GM12878 (cell line): ENCODE measurements at regions not wholly inside any gene's neighbourhood (a gene's known extent, or its start where the extent isn't known, plus 50 kb on each side); places are given as distances from the start of the nearest gene placed in this dataset.

ENCODE experiments used
- ATAC-seq: fragments of 200-7000 bp; cut with Tn5 transposase; 3 replicates; pipeline ENCODE4 v1.9.1; 2020; ENCODE audit warnings: mild to moderate bottlenecking, moderate library complexity
- BruUV-seq: library from RNA; stranded (reverse); fragments of 400-500 nt; replicated peaks from 2 replicates; lab custom pipeline; 2021; lab: Mats Ljungman, UMichigan
- CTCF ChIA-PET: fragments of 300-600 bp; sonication (Branson Sonifier 250); formaldehyde crosslinking; extraction: SDS; loops from one replicate; lab custom pipeline; 2021; ENCODE audit warnings: inconsistent platforms; lab: Yijun Ruan, JAX
- POLR2A ChIA-PET: fragments of 350-600 bp; formaldehyde crosslinking; extraction: SDS; loops from one replicate; lab custom pipeline; 2021; ENCODE audit warnings: inconsistent platforms; lab: Charles Lee
- RAD21 ChIA-PET: fragments of 300-600 bp; sonication (Branson Sonifier 250); formaldehyde crosslinking; loops from one replicate; lab custom pipeline; 2023; ENCODE audit warnings: antibody characterized with exemption; ENCODE audit not compliant: unreplicated experiment; lab: Charles Lee
- SMC1A ChIA-PET: fragments of 300-600 bp; sonication (Branson Sonifier 250); formaldehyde crosslinking; loops from one replicate; lab custom pipeline; 2023; ENCODE audit not compliant: unreplicated experiment, uncharacterized antibody; lab: Charles Lee
- DNase-seq: peaks from one replicate; pipeline ENCODE4 v3.0.0-alpha.2; 2011; ENCODE audit warnings: low read depth, low spot score
- FAIRE-seq: peaks from 3 replicates; lab custom pipeline; 2011; peaks lifted over from hg19 to GRCh38; lab: Jason Lieb, UNC
- H2AFZ ChIP-seq: 2 replicates; pipeline ENCODE4 v1.6.0; 2011; ENCODE audit warnings: low read depth, low read length, control low read depth; ENCODE audit not compliant: control insufficient read depth
- H3K27ac ChIP-seq: 2 replicates; pipeline ENCODE4 v1.5.1; 2011; ENCODE audit warnings: control low read depth; ENCODE audit not compliant: control insufficient read depth, insufficient read depth
- H3K27me3 ChIP-seq, 2 experiments: replicated peaks in 1 of 2; 2 replicates each; pipeline versions ENCODE4 v1.6.0 to v1.6.1; 2011; ENCODE audit warnings: low read length in 1 of 2; ENCODE audit not compliant: control insufficient read depth in 2 of 2, insufficient read depth in 2 of 2
- H3K36me3 ChIP-seq, 2 experiments: 2 replicates each; pipeline ENCODE4 v1.5.1; 2011; ENCODE audit warnings: low read length in 1 of 2; ENCODE audit not compliant: control insufficient read depth in 2 of 2, insufficient read depth in 2 of 2
- H3K4me1 ChIP-seq: 2 replicates; pipeline ENCODE4 v1.6.1; 2011; ENCODE audit warnings: mild to moderate bottlenecking, low read length, moderate library complexity, mixed read lengths; ENCODE audit not compliant: control insufficient read depth, insufficient read depth
- H3K4me2 ChIP-seq: 2 replicates; pipeline ENCODE4 v1.6.0; 2011; ENCODE audit warnings: control low read depth; ENCODE audit not compliant: control insufficient read depth, insufficient read depth
- H3K4me3 ChIP-seq: fragments of 200-600 bp; sonication (generic); 2 replicates; pipeline ENCODE4 v1.5.1; 2016
- H3K79me2 ChIP-seq: 2 replicates; pipeline ENCODE4 v1.6.0; 2011; ENCODE audit warnings: low read length; ENCODE audit not compliant: control insufficient read depth, insufficient read depth
- H3K9ac ChIP-seq: 2 replicates; pipeline ENCODE4 v1.8.0; 2011; ENCODE audit warnings: low read length, control low read depth, mixed read lengths; ENCODE audit not compliant: control insufficient read depth, insufficient read depth
- H3K9me3 ChIP-seq: replicated peaks from 3 replicates; pipeline ENCODE4 v1.5.1; 2011; ENCODE audit warnings: mild to moderate bottlenecking, low read length; ENCODE audit not compliant: control insufficient read depth, insufficient read depth
- H4K20me1 ChIP-seq: 2 replicates; pipeline ENCODE4 v1.6.0; 2011; ENCODE audit not compliant: control insufficient read depth, insufficient read depth
- IKZF2 ChIP-seq, 2 experiments: fragments of 450-650 bp; IDR thresholded peaks; 2 replicates each; pipeline ENCODE4 v1.6.1; 2017; ENCODE audit warnings: mild to moderate bottlenecking in 2 of 2, moderate library complexity in 2 of 2
- MTA3 ChIP-seq: IDR thresholded peaks from 2 replicates; pipeline ENCODE4 v1.6.1; 2012; ENCODE audit warnings: low read length, inconsistent platforms, borderline replicate concordance
- NFYA ChIP-seq: IDR thresholded peaks from 2 replicates; pipeline ENCODE4 v1.6.1; 2011; ENCODE audit warnings: low read depth, mild to moderate bottlenecking, low read length, improper control_type of control experiment, borderline replicate concordance
- NR2C1 ChIP-seq: fragments of 450-650 bp; IDR thresholded peaks from 2 replicates; pipeline ENCODE4 v1.6.1; 2017; ENCODE audit warnings: antibody characterized with exemption, mild to moderate bottlenecking, moderate library complexity
- SMAD1 ChIP-seq: fragments of 450-650 bp; IDR thresholded peaks from 2 replicates; pipeline ENCODE4 v1.6.1; 2018; ENCODE audit warnings: mild to moderate bottlenecking, low read depth; ENCODE audit not compliant: partially characterized antibody
- SPI1 ChIP-seq: IDR thresholded peaks from 2 replicates; pipeline ENCODE4 v1.6.1; 2011; ENCODE audit warnings: low read depth, mild to moderate bottlenecking, low read length, moderate library complexity, borderline replicate concordance; ENCODE audit not compliant: insufficient read depth
- ZNF622 ChIP-seq: fragments of 450-650 bp; IDR thresholded peaks from 2 replicates; pipeline ENCODE4 v1.6.1; 2017; ENCODE audit warnings: mild to moderate bottlenecking, inconsistent platforms
- WGBS: methylation state at CpG from one replicate; pipeline ENCODE4 v1.1.6; 2016; ENCODE audit warnings: low lambda C conversion rate; ENCODE audit not compliant: insufficient replicate concordance, insufficient coverage; ENCODE audit errors: missing lambda C conversion rate; 5-methylcytosine and 5-hydroxymethylcytosine counted together
- in situ Hi-C: fragments of 300-500 bp; cut with MboI; formaldehyde crosslinking; loops from 9 replicates; pipeline ENCODE4 v1.14.3; 2018; ENCODE audit warnings: mixed read lengths
- intact Hi-C: fragments of 100-400 bp; cut with micrococcal nuclease; formaldehyde crosslinking; loops from one replicate; pipeline ENCODE4 v1.14.2; 2022; ENCODE audit not compliant: unreplicated experiment
- TF ChIP-seq, protein P1 (sequence below): IDR thresholded peaks from 2 replicates; pipeline ENCODE4 v1.6.1; 2011; ENCODE audit warnings: mild to moderate bottlenecking, low read depth, low read length, moderate library complexity; ENCODE audit not compliant: insufficient replicate concordance
- TF ChIP-seq, protein P2 (sequence below): IDR thresholded peaks from 2 replicates; pipeline ENCODE4 v1.6.1; 2012; ENCODE audit warnings: mild to moderate bottlenecking, low read depth, low read length
- TF ChIP-seq, protein P3 (sequence below): fragments of 450-650 bp; IDR thresholded peaks from 2 replicates; pipeline ENCODE4 v1.6.1; 2018; ENCODE audit warnings: mild to moderate bottlenecking, low read depth, moderate library complexity; ENCODE audit not compliant: partially characterized antibody
- TF ChIP-seq, protein P4 (sequence below): IDR thresholded peaks from 2 replicates; pipeline ENCODE4 v1.6.1; 2012; ENCODE audit warnings: low read depth, low read length, improper control_type of control experiment

DNA sequence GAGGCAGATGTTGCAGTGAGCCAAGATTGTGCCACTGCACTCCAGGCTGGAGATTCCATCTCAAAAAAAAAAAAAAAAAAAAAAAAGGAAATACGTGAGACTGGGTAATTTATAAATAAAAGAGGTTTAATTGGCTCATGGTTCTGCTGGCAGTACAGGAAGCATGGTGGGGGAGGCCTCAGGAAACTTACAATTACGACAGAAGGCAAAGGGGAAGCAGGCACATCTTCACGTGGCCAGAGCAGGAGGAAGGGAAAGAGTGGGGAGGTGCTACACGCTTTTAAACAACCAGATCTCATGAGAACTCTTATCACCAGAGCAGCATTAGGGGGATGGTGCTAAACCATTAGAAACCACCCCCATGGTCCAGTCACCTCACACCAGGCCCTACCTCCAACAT lies 138.2 kb upstream of the IL12A start:
- intact Hi-C loops: no loop called here
- no peak overlapping the region for H3K9ac ChIP-seq
- DNase-seq (no peak), ATAC-seq (no peak), FAIRE-seq (no peak)
- WGBS: 22% methylated on average over 4 of the region's 4 CpGs
- H3K27me3 ChIP-seq: no peaks in the 10 kb centered on the region
- no peaks in the 10 kb centered on the region for H3K36me3 ChIP-seq
- SMC1A ChIA-PET: interaction anchor here (1.4 to 1.9 kb wide), 3 partner anchors 23 to 38 kb away, joined by 3 to 5 read pairs (median 3); no protein-coding TSS in a partner anchor
- CTCF ChIA-PET: interaction anchor here (0.9 to 1.1 kb wide), 2 partner anchors 9 to 23 kb away, joined by 3 to 4 read pairs; no protein-coding TSS in a partner anchor
- no peaks in the 10 kb centered on the region; the same call in 2 of the 3 replicates for H3K9me3 ChIP-seq
- RAD21 ChIA-PET: no interaction called here
- H3K4me2 ChIP-seq: no peak overlapping the region
- no TSS peak for BruUV-seq
- POLR2A ChIA-PET: no interaction called here
- H3K4me1 ChIP-seq: peaks cover 9% of the 10 kb centered on the region
- no peak overlapping the region for H3K27ac ChIP-seq
- no peaks in the 10 kb centered on the region for H4K20me1 ChIP-seq
- no peak overlapping the region for H2AFZ ChIP-seq
- no peaks in the 10 kb centered on the region for H3K79me2 ChIP-seq
- H3K4me3 ChIP-seq: no peak overlapping the region
- in situ Hi-C loops: no loop called here
- TF ChIP-seq, protein P1, sequence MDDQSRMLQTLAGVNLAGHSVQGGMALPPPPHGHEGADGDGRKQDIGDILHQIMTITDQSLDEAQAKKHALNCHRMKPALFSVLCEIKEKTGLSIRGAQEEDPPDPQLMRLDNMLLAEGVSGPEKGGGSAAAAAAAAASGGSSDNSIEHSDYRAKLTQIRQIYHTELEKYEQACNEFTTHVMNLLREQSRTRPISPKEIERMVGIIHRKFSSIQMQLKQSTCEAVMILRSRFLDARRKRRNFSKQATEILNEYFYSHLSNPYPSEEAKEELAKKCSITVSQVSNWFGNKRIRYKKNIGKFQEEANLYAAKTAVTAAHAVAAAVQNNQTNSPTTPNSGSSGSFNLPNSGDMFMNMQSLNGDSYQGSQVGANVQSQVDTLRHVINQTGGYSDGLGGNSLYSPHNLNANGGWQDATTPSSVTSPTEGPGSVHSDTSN: no peak
- TF ChIP-seq, protein P2, sequence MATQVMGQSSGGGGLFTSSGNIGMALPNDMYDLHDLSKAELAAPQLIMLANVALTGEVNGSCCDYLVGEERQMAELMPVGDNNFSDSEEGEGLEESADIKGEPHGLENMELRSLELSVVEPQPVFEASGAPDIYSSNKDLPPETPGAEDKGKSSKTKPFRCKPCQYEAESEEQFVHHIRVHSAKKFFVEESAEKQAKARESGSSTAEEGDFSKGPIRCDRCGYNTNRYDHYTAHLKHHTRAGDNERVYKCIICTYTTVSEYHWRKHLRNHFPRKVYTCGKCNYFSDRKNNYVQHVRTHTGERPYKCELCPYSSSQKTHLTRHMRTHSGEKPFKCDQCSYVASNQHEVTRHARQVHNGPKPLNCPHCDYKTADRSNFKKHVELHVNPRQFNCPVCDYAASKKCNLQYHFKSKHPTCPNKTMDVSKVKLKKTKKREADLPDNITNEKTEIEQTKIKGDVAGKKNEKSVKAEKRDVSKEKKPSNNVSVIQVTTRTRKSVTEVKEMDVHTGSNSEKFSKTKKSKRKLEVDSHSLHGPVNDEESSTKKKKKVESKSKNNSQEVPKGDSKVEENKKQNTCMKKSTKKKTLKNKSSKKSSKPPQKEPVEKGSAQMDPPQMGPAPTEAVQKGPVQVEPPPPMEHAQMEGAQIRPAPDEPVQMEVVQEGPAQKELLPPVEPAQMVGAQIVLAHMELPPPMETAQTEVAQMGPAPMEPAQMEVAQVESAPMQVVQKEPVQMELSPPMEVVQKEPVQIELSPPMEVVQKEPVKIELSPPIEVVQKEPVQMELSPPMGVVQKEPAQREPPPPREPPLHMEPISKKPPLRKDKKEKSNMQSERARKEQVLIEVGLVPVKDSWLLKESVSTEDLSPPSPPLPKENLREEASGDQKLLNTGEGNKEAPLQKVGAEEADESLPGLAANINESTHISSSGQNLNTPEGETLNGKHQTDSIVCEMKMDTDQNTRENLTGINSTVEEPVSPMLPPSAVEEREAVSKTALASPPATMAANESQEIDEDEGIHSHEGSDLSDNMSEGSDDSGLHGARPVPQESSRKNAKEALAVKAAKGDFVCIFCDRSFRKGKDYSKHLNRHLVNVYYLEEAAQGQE: no peak
- no peak for TF ChIP-seq ZNF622
- TF ChIP-seq MTA3: no peak
- no peak for TF ChIP-seq SPI1
- TF ChIP-seq, protein P3, sequence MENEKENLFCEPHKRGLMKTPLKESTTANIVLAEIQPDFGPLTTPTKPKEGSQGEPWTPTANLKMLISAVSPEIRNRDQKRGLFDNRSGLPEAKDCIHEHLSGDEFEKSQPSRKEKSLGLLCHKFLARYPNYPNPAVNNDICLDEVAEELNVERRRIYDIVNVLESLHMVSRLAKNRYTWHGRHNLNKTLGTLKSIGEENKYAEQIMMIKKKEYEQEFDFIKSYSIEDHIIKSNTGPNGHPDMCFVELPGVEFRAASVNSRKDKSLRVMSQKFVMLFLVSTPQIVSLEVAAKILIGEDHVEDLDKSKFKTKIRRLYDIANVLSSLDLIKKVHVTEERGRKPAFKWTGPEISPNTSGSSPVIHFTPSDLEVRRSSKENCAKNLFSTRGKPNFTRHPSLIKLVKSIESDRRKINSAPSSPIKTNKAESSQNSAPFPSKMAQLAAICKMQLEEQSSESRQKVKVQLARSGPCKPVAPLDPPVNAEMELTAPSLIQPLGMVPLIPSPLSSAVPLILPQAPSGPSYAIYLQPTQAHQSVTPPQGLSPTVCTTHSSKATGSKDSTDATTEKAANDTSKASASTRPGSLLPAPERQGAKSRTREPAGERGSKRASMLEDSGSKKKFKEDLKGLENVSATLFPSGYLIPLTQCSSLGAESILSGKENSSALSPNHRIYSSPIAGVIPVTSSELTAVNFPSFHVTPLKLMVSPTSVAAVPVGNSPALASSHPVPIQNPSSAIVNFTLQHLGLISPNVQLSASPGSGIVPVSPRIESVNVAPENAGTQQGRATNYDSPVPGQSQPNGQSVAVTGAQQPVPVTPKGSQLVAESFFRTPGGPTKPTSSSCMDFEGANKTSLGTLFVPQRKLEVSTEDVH: no peak
- no peak for TF ChIP-seq NFYA
- no peak for TF ChIP-seq SMAD1
- TF ChIP-seq, protein P4, sequence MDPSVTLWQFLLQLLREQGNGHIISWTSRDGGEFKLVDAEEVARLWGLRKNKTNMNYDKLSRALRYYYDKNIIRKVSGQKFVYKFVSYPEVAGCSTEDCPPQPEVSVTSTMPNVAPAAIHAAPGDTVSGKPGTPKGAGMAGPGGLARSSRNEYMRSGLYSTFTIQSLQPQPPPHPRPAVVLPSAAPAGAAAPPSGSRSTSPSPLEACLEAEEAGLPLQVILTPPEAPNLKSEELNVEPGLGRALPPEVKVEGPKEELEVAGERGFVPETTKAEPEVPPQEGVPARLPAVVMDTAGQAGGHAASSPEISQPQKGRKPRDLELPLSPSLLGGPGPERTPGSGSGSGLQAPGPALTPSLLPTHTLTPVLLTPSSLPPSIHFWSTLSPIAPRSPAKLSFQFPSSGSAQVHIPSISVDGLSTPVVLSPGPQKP: no peak
- no peak for TF ChIP-seq IKZF2 (IDR thresholded peaks at IDR 0.05)
- TF ChIP-seq NR2C1: no peak
